A549 (cell line): ENCODE measurements at regions not wholly inside any gene's neighbourhood (a gene's known extent, or its start where the extent isn't known, plus 50 kb on each side); places are given as distances from the start of the nearest gene placed in this dataset.

ENCODE experiments used
- ATAC-seq, 2 experiments: fragments of 200-7000 bp in 1 of 2; fragments of >200 bp in 1 of 2; cut with Nextera tagmentation in 1 of 2; cut with Tn5 transposase in 1 of 2; 3 replicates each; pipeline versions ENCODE4 v1.8.0 to v1.9.1; 2018 to 2020; ENCODE audit warnings: mild to moderate bottlenecking in 1 of 2, moderate library complexity in 1 of 2
- CTCF ChIA-PET: fragments of 300-600 bp; sonication (Branson Sonifier 250); formaldehyde crosslinking; extraction: SDS; loops from one replicate; lab custom pipeline; 2021; ENCODE audit warnings: antibody characterized with exemption, inconsistent platforms; lab: Yijun Ruan, JAX
- POLR2A ChIA-PET: fragments of 350-600 bp; formaldehyde crosslinking; extraction: SDS; loops from one replicate; lab custom pipeline; 2021; ENCODE audit warnings: antibody characterized with exemption, inconsistent platforms; lab: Yijun Ruan, JAX
- DNase-seq, 2 experiments: peaks; one replicate each; pipeline versions ENCODE4 v3.0.0 to v3.0.0-alpha.2; 2011 to 2016; ENCODE audit warnings: low read depth in 1 of 2, low spot score in 1 of 2
- FAIRE-seq: peaks from 2 replicates; lab custom pipeline; 2011; peaks lifted over from hg19 to GRCh38; lab: Jason Lieb, UNC
- H3K27ac ChIP-seq, 2 experiments: fragments of >200 bp; sonication (Bioruptor Twin); formaldehyde crosslinking; 3 replicates each; pipeline ENCODE4 v1.5.1; 2016 to 2017
- H3K4me1 ChIP-seq: fragments of >200 bp; sonication (Bioruptor Twin); formaldehyde crosslinking; 3 replicates; pipeline ENCODE4 v1.6.1; 2016
- H3K4me2 ChIP-seq: fragments of >200 bp; sonication (Bioruptor Twin); formaldehyde crosslinking; 3 replicates; pipeline ENCODE4 v1.6.1; 2016
- H3K4me3 ChIP-seq: fragments of >200 bp; sonication (Bioruptor Twin); formaldehyde crosslinking; 3 replicates; pipeline ENCODE4 v1.5.1; 2016
- H3K9me3 ChIP-seq: fragments of >200 bp; sonication (Bioruptor Twin); formaldehyde crosslinking; 3 replicates; pipeline ENCODE4 v1.6.1; 2016
- CBX2 ChIP-seq: fragments of 200-600 bp; sonication (generic); IDR thresholded peaks from 2 replicates; pipeline ENCODE4 v1.6.1; 2016; ENCODE audit warnings: low read depth, mild to moderate bottlenecking, borderline replicate concordance
- CBX8 ChIP-seq: fragments of 200-600 bp; sonication (generic); IDR thresholded peaks from 2 replicates; pipeline ENCODE4 v1.6.1; 2016
- CTCF ChIP-seq: fragments of >200 bp; sonication (Bioruptor Twin); formaldehyde crosslinking; IDR thresholded peaks from 3 replicates; pipeline ENCODE4 v1.5.1; 2016
- E2F6 ChIP-seq: IDR thresholded peaks from 2 replicates; pipeline ENCODE4 v1.6.1; 2012; ENCODE audit warnings: low read depth, borderline replicate concordance
- EHF ChIP-seq: fragments of 250-450 bp; sonication (Bioruptor Pico); IDR thresholded peaks from 2 replicates; pipeline ENCODE4 v1.5.0; 2020; ENCODE audit warnings: mild to moderate bottlenecking
- EHMT2 ChIP-seq: fragments of 200-600 bp; sonication (generic); IDR thresholded peaks from 2 replicates; pipeline ENCODE4 v1.6.1; 2016; ENCODE audit warnings: antibody characterized with exemption, low read depth, mild to moderate bottlenecking, moderate library complexity
- ESRRA ChIP-seq: fragments of 150-350 bp; IDR thresholded peaks from 2 replicates; pipeline ENCODE4 v1.6.1; 2014; ENCODE audit warnings: mild to moderate bottlenecking, low read length, borderline replicate concordance
- HDAC2 ChIP-seq: fragments of 200-600 bp; sonication (generic); IDR thresholded peaks from 2 replicates; pipeline ENCODE4 v1.6.1; 2016
- HES2 ChIP-seq: fragments of >200 bp; sonication (Bioruptor Twin); formaldehyde crosslinking; IDR thresholded peaks from 2 replicates; pipeline ENCODE4 v1.6.1; 2016
- HOXB13 ChIP-seq: fragments of 250-450 bp; sonication (Bioruptor Pico); IDR thresholded peaks from 2 replicates; pipeline ENCODE4 v1.5.0; 2020; ENCODE audit warnings: low read depth, mild to moderate bottlenecking, moderate library complexity
- HOXB5 ChIP-seq: fragments of 250-450 bp; sonication (Bioruptor Pico); IDR thresholded peaks from 2 replicates; pipeline ENCODE4 v1.5.0; 2020; ENCODE audit warnings: mild to moderate bottlenecking, moderate library complexity
- MAX ChIP-seq: IDR thresholded peaks from 2 replicates; pipeline ENCODE4 v1.6.1; 2012
- NFE2L2 ChIP-seq: fragments of 150-350 bp; conservative IDR thresholded peaks from 2 replicates; pipeline ENCODE4 v1.6.1; 2014; ENCODE audit warnings: low read length
- NPAS2 ChIP-seq: fragments of 250-450 bp; sonication (Bioruptor Pico); IDR thresholded peaks from 2 replicates; pipeline ENCODE4 v1.8.0; 2022; ENCODE audit warnings: mild to moderate bottlenecking, moderate library complexity, borderline replicate concordance
- PHF8 ChIP-seq: fragments of 200-600 bp; sonication (generic); IDR thresholded peaks from 2 replicates; pipeline ENCODE4 v1.6.1; 2016; ENCODE audit warnings: low read depth, mild to moderate bottlenecking, antibody characterized with exemption, moderate library complexity, borderline replicate concordance
- RAD21 ChIP-seq, 2 experiments: fragments of >200 bp in 1 of 2; sonication (Bioruptor Twin) in 1 of 2; formaldehyde crosslinking in 1 of 2; IDR thresholded peaks in 1 of 2; conservative IDR thresholded peaks in 1 of 2; 2 replicates in 1 of 2; 3 replicates in 1 of 2; pipeline ENCODE4 v1.6.1; 2012 to 2018; ENCODE audit warnings: inconsistent platforms in 1 of 2
- RARB ChIP-seq: fragments of 250-450 bp; sonication (Bioruptor Pico); IDR thresholded peaks from 2 replicates; pipeline ENCODE4 v1.8.0; 2021; ENCODE audit warnings: mild to moderate bottlenecking, moderate library complexity
- RFX5 ChIP-seq: fragments of 450-650 bp; IDR thresholded peaks from 2 replicates; pipeline ENCODE4 v1.7.1; 2014; ENCODE audit warnings: antibody characterized with exemption, mild to moderate bottlenecking, moderate library complexity
- SMC3 ChIP-seq: fragments of >200 bp; sonication (Bioruptor Twin); formaldehyde crosslinking; IDR thresholded peaks from 3 replicates; pipeline ENCODE4 v1.6.1; 2018; ENCODE audit warnings: inconsistent platforms
- SREBF2 ChIP-seq: fragments of 450-650 bp; IDR thresholded peaks from 2 replicates; pipeline ENCODE4 v1.6.1; 2014; ENCODE audit warnings: mild to moderate bottlenecking, moderate library complexity
- TP53 ChIP-seq: fragments of 250-450 bp; sonication (Bioruptor Pico); IDR thresholded peaks from 2 replicates; pipeline ENCODE4 v1.5.0; 2021; ENCODE audit warnings: mild to moderate bottlenecking, moderate library complexity
- ZSCAN20 ChIP-seq: fragments of 250-450 bp; sonication (Bioruptor Pico); IDR thresholded peaks from 2 replicates; pipeline ENCODE4 v1.8.0; 2022; ENCODE audit warnings: mild to moderate bottlenecking, moderate library complexity
- WGBS: methylation state at CpG from one replicate; pipeline ENCODE4 v1.1.6; 2017; ENCODE audit errors: missing lambda C conversion rate; 5-methylcytosine and 5-hydroxymethylcytosine counted together
- TF ChIP-seq, protein P1 (sequence below): fragments of 200-600 bp; sonication (generic); IDR thresholded peaks from 2 replicates; pipeline ENCODE4 v1.6.1; 2016; ENCODE audit warnings: antibody characterized with exemption, mild to moderate bottlenecking, moderate library complexity

GRCh38 chr6:100261486-100261885 is 203.2 kb downstream of the SIM1 start:
- ATAC-seq = no peak
- WGBS = 83% methylated on average over 2 of the region's 2 CpGs
- POLR2A ChIA-PET = no interaction called here

DNA sequence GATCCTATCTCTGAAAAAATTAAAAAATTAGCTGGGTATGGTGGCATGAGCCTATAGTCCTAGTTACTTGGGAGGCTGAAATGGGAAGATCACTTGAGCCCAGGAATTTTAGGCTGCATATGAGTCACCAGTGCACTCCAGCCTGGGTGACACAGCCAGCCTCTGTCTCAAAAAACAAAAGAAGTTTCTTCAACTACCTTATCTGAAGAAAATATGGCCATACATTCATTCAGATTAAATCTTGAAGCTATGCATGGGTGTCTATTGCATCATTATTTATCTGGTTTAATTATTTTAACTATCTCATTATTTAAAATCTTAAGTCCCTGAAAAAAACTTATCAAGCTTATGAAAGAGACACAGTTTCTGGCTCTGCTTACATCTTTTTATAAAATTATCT is 204.1 kb downstream of the SIM1 start:
- TF ChIP-seq HOXB13 (CRISPR knock-in tag) (no peak), HOXB5 (CRISPR knock-in tag) (no peak), PHF8 (no peak), RAD21 (conservative IDR thresholded peaks at IDR 0.05 in 1 of 2, IDR thresholded peaks at IDR 0.05 in 1 of 2) (no peak), HES2 (no peak), NPAS2 (no peak), E2F6 (no peak)
- TF ChIP-seq, protein P1, sequence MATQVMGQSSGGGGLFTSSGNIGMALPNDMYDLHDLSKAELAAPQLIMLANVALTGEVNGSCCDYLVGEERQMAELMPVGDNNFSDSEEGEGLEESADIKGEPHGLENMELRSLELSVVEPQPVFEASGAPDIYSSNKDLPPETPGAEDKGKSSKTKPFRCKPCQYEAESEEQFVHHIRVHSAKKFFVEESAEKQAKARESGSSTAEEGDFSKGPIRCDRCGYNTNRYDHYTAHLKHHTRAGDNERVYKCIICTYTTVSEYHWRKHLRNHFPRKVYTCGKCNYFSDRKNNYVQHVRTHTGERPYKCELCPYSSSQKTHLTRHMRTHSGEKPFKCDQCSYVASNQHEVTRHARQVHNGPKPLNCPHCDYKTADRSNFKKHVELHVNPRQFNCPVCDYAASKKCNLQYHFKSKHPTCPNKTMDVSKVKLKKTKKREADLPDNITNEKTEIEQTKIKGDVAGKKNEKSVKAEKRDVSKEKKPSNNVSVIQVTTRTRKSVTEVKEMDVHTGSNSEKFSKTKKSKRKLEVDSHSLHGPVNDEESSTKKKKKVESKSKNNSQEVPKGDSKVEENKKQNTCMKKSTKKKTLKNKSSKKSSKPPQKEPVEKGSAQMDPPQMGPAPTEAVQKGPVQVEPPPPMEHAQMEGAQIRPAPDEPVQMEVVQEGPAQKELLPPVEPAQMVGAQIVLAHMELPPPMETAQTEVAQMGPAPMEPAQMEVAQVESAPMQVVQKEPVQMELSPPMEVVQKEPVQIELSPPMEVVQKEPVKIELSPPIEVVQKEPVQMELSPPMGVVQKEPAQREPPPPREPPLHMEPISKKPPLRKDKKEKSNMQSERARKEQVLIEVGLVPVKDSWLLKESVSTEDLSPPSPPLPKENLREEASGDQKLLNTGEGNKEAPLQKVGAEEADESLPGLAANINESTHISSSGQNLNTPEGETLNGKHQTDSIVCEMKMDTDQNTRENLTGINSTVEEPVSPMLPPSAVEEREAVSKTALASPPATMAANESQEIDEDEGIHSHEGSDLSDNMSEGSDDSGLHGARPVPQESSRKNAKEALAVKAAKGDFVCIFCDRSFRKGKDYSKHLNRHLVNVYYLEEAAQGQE = no peak
- DNase-seq (no peak), FAIRE-seq (no peak), ATAC-seq (no peak)
- Histone ChIP-seq H3K27ac (no peak overlapping the region), H3K4me3 (no peak overlapping the region), H3K4me2 (no peak overlapping the region), H3K9me3 (no peaks in the 10 kb centered on the region), H3K4me1 (0 out of 3 replicates have a peak, but pooled peaks cover 3% of the 10 kb centered on the region)
- CTCF ChIA-PET = no interaction called here
- POLR2A ChIA-PET = no interaction called here

More at GRCh38 chr6:100261486-100261885, 203.2 kb downstream of the SIM1 start:
- no peak overlapping the region for H3K4me3 ChIP-seq
- H3K4me2 ChIP-seq = no peak overlapping the region
- H3K27ac ChIP-seq = no peak overlapping the region
- FAIRE-seq (no peak), DNase-seq (no peak)
- TF ChIP-seq CTCF (no peak), RAD21 (conservative IDR thresholded peaks at IDR 0.05 in 1 of 2, IDR thresholded peaks at IDR 0.05 in 1 of 2) (no peak), SREBF2 (no peak), NFE2L2 (no peak), SMC3 (no peak), EHF (CRISPR knock-in tag) (no peak), HDAC2 (no peak), ZSCAN20 (CRISPR knock-in tag) (no peak), CBX8 (no peak), MAX (no peak), RFX5 (no peak), CBX2 (no peak), EHMT2 (no peak), ESRRA (no peak), HES2 (no peak), TP53 (CRISPR knock-in tag) (no peak), RARB (CRISPR knock-in tag) (no peak)
- CTCF ChIA-PET = no interaction called here
- 0 out of 3 replicates have a peak, but pooled peaks cover 3% of the 10 kb centered on the region for H3K4me1 ChIP-seq
- H3K9me3 ChIP-seq = no peaks in the 10 kb centered on the region
